H54 (cell line): ENCODE measurements at regions not wholly inside any gene's neighbourhood (a gene's known extent, or its start where the extent isn't known, plus 50 kb on each side); places are given as distances from the start of the nearest gene placed in this dataset.

ENCODE experiments used
- DNase-seq: peaks from one replicate; pipeline ENCODE4 v3.0.0; 2011; ENCODE audit warnings: low spot score, mixed read lengths; ENCODE audit not compliant: insufficient read length
- FAIRE-seq: peaks from 3 replicates; lab custom pipeline; 2011; peaks lifted over from hg19 to GRCh38; lab: Jason Lieb, UNC
- POLR2A ChIP-seq: IDR thresholded peaks from 2 replicates; pipeline ENCODE4 v1.6.1; 2011; ENCODE audit warnings: low read depth, mild to moderate bottlenecking, low read length

- DNase-seq: no peak
- no peak for TF ChIP-seq POLR2A
- FAIRE-seq: no peak
These were observed 58.8 kb upstream of the MSTN start for GRCh38 chr2:190121305-190121704.

GRCh38 chr2:190119923-190120590 lies 57.5 kb upstream of the MSTN start:
- DNase-seq: no peak
- no peak for FAIRE-seq
- TF ChIP-seq POLR2A: no peak

- peak; percentile 28 for DNase-seq
These were observed 56.7 kb upstream of the MSTN start for GRCh38 chr2:190119257-190119656.

GRCh38 chr2:190117305-190117704 lies 54.8 kb upstream of the MSTN start:
- TF ChIP-seq POLR2A: no peak
- no peak for DNase-seq

More at GRCh38 chr2:190119257-190119656, 56.7 kb upstream of the MSTN start:
- FAIRE-seq: peak; percentile 96
- TF ChIP-seq POLR2A: no peak

GRCh38 chr2:190113000-190113399 lies 50.5 kb upstream of the MSTN start:
- TF ChIP-seq POLR2A: no peak
- no peak for DNase-seq
- no peak for FAIRE-seq

More at GRCh38 chr2:190117305-190117704, 54.8 kb upstream of the MSTN start:
- FAIRE-seq: no peak
